HG03460 (cell line): ENCODE measurements at regions not wholly inside any gene's neighbourhood (a gene's known extent, or its start where the extent isn't known, plus 50 kb on each side); places are given as distances from the start of the nearest gene placed in this dataset.

Experiments
- ATAC-seq: cut with Tn5 transposase; IDR thresholded peaks from one replicate; pipeline ENCODE4 v1.9.1; 2021; ENCODE audit not compliant: unreplicated experiment

DNA sequence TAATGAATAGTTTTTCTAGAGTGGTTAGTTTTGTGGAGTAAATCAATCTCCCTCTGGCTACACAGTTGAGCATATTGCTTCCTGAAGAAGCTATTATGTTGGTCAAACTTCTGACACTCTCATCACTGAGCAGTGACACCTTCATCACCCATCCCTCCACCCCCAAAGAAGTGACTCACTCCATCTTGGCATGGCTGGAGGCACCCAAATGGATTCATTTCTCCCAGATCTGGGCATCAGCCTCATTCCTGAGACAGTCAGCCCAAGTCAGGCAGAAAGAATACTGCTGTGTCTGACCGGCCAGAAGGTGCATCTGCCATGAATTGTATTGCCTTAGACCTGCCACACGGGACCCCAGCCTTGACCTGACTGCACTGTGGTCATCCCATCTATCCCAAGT lies 117.0 kb upstream of the HABP2 start:
- no peak for ATAC-seq

GRCh38 chr10:113436851-113437250 lies 116.0 kb upstream of the HABP2 start:
- no peak for ATAC-seq

DNA sequence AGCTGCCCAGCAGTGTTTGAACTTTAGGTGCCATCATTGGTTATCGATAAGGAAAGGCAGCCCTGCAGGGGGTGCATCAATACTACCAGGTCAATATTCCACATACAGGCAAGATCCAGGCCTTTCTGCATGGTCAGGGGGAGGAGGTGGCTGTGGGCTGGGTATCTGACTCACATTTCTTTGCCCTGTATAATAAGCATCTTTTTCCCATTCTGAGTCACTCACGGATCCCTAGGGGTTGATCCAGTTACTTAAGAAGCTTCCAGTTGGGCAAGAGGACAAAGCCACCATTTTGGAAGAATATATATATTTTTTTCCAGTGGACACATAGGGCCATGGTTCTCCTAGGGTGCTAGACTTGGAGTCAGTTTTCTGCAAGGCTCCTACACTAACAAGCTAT lies 114.2 kb upstream of the HABP2 start:
- no peak for ATAC-seq

DNA sequence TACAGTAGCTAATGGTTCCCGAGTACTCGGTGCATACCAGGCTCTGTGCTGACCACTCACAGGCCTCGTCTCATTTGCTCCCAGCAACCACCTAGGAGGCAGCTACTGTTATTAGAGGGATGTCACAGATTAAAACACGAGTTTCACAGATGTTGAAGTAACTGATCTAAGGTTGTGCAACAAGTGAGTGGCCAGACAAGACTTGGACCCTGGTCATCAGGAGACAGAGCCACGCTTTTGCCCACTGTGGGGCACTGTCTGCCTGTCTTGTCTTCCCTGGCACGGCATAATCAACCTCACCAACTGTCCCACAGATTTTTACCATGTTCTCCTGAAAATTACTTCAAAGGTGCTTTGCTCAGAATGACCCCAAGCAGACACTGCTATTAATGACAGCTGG lies 111.6 kb upstream of the HABP2 start:
- no peak for ATAC-seq

DNA sequence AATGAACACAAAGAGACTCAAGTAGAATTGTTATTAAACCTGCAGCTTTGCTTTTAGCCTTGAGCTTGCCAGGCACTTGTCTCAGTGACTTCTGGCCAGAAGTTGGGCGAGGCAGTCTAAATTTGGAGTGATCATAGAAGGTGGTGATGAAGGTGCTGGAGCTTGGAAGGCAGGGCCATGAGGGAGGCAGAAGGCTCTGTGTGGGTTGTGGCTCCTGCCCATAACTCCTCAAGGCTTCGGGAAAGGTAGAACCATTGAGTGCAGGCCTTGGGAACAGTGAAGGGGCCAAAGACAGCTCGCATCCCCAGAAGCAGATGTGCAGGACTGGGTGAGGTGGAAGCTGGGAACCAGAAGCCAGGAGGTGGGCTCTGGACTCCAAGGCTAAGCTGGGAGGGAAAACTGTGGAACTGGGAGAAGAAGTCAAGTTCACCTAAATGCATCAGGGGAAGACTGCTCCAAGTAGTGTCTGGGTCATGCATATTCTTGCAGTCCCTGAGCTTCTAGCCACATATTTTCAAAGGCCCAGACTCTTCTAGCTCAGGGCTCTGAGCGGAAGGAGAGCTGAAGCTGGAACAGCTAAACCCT lies 111.1 kb upstream of the HABP2 start:
- ATAC-seq = no peak

DNA sequence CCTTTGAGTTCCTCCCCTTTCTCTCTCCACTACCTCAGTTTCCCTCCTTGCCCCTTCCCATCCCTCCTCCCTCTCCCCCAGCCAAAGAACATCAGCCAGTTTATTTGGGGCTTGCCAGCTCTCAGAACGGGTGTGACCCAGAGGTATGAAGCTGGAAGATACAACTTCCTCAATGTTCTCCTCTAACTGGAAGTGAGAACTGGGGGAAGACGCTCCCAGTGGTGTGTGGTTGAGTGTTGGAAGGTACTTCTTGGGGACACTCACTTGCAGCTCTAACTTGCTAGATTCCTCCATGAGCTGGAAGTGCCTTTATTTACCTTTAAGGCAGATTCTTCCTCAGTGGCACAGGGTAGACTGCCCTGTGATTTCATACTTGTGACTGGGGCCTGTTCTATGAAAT lies 110.5 kb upstream of the HABP2 start:
- no peak for ATAC-seq

DNA sequence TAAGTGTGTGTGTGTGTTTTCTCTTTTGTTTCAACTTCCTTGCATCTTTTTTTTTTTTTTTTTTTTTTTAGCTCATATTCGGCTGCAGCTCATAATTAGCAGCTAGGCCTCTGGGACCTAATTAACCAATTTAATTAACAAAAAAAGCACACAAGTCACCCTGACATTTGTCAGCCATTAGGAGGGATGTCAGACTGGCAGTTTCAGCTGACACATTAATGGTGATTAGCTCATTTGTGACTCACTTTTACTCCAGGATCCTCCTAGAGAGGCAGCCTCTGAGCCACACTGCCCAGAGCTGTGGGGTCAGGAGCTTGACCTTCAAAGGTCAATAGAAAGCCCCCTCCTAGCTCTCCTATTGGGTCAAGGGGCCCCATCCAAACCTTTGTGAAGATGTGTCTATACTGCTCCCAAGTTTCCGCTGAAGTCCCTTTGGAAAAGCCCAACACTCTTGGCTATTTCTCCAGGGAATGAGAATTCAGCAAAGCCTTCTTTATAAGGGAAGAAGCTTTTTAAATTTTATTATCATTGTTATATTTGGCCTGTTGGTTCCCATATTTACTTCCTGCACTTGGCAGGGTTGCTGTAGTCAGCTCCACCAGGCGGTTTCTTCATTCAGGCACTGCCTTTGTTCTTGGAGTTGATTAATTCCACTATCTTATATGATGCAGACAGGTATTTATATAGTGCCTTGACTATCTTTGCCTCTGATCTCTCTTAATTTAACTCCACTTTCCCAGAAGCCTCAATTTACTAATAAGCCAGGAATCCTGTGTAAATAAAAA lies 109.5 kb upstream of the HABP2 start:
- no peak for ATAC-seq

DNA sequence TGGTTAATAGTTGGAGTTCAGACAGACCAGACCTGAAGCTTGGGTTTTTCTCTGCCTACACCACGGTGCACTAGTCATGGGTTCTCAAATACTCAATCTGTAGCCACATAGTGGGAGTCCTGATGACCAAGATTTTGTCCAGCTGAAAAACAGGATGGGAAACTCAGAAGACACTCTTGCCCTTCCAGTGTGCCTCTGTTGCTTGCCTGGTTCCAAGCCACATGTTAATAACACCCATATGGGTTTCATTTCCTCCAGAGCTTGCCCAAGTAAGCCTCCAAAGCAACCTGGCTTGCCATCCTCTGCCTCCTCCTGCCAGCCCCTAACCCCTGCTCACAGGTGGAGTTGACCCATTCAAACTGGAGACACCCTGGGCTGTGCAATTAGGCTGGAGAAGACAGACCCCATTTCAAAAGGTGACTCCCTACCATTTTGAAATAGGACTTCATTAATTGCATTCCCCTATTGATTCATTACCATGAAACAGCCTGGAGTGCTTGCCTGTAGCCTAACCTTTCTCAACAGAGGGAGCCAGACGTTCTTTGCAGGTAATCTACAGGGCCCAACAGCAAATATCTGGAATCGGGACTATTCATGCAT lies 108.0 kb upstream of the HABP2 start:
- ATAC-seq = no peak

GRCh38 chr10:113445736-113446135 lies 107.1 kb upstream of the HABP2 start:
- ATAC-seq = no peak

DNA sequence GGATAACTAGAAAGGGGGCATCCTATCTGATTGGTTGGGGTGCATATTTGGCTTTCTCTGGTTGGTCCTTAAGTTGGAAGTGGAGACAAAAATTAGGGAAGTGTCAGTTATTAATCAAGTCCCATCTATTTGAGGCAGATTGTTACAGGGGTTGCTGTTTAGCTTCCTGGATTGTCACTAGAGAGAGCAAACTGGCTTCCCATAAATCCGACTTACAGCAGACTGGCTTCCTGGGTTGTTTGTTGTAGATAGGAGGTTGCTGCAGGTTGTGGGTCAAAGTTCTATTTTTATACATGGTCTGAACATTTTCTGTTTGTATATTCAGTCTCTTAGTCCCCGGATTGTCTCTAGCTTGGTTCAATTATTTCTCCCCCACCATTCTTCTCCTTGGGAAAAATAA lies 106.1 kb upstream of the HABP2 start:
- no peak for ATAC-seq

DNA sequence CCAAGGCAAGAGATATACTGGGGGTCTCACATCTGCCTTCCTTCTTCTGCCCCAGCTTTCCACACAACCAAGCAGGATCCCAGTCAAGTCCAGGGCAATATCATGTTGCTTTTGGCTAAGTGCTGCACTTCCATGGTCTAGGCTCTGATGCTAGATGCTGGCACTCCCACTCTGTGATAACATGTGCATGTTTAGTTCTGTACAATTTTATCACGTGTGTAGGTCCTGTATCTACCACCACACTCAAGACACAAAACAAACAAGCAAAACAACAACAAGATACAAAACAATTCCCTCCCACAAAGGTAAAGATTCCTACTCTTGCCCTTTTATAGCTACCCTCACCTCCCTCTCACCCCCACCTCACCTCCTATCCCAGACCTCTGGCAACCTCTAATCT lies 105.6 kb upstream of the HABP2 start:
- ATAC-seq = no peak

DNA sequence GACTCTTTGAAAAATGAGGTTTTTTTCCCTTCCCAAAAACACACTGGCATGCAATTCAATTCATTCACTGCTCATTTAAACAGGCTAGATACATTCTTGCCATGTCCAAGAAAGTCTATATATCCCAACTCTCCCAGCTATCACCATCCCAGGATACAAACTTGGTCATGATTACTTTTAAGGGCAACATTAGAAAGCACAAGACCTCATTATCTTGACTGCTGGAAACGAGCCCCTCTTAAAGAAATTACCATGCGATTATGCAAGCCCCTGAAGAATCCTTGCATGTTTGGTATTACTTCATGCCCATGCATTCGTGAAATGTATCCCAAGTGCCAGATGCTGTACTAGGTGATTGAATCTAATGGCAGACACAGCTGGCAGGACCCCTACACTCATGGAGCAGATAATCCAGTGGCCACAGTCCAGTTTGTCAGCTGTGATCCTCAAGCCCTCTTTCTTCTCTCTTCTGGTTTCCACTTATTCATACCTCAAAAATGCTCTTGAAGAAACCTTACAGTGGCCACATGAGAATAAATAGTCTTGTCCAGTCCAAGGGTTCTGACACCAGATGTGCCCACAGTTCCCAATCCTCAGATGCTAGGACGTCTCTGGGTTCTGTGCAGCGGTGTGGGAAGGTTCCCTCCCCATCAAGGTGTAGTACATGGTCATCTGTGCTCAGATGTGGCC lies 103.7 kb upstream of the HABP2 start:
- no peak for ATAC-seq

- ATAC-seq = no peak
Measured at GRCh38 chr10:113450046-113450804, 102.6 kb upstream of the HABP2 start.

DNA sequence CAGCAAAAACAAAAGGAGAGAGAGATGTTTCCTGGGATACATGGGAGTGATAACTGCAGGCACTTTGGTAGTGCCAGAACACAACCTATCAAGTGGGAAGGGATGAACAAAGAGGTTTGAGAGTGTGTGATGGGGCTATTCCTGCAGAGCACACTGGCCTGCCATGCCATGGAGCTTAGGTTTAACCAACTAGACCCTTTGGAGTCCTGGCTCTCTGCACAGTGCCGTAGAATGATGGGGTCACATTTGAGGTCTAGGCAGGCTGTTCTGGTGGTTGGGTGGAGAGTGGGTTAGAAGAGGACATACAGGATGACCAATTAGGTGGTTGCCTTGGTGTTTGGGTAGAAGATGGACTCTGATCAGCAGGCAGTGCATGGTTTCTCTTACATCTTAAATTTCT lies 101.9 kb upstream of the HABP2 start:
- no peak for ATAC-seq

DNA sequence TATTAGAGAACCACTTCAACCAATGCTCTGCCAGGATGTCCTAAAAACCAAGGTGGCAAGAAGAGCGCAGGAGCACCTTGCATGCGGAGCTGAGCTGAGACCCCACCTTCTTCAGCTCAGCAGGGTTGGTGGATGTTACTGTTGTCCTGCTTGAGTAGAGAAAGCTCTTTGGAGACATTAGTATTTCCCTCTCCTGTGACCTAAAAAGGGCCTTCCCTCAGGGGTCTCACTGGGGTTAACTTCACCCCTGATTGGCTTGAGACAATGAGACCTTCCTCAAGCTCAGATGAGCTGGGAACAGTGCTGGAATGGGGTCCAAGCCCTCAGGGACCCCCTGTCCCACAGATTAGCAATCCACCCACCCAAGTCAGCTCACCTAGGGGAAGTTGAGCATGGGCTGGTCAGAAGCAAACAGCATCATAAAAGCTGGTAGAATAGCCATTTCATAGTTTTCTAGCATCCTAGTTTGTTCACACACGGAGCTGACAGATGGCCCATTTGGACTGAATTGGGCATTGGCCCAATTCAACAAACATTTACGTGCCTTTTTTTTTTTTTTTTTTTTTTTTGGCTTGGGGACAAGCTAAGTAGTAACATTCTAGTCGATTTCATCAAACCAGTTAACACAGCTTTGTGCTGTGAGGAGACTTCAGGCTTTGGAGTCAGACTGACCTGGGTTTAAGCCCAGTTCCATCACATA lies 100.6 kb upstream of the HABP2 start:
- no peak for ATAC-seq

- no peak for ATAC-seq
Measured at GRCh38 chr10:113453351-113453750, 99.5 kb upstream of the HABP2 start.

- no peak for ATAC-seq
Measured at GRCh38 chr10:113454341-113455061, 98.4 kb upstream of the HABP2 start.

DNA sequence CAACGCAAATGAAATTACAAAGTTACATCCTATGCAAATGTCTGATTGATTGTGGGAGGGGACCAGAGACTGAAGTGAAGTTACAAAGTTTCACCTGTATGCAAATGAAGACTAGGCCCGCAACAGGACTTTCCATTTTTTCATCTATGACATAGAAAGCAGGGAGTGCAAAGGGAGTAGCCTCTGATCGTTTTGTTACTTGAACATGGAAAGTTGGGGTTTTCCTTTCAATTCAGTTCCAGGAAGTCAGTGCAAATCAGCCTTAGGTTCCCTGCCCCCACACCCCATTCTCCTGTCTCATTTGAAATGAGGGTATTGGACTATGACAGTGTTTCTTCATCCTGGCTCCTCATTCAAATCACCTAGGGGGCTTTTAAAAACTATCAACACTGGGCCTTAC lies 96.9 kb upstream of the HABP2 start:
- no peak for ATAC-seq

GRCh38 chr10:113456741-113457140 lies 96.1 kb upstream of the HABP2 start:
- ATAC-seq = no peak

GRCh38 chr10:113457408-113457807 lies 95.4 kb upstream of the HABP2 start:
- no peak for ATAC-seq
